HCT116 (cell line): ENCODE measurements at regions not wholly inside any gene's neighbourhood (a gene's known extent, or its start where the extent isn't known, plus 50 kb on each side); places are given as distances from the start of the nearest gene placed in this dataset.

Experiments
- ATAC-seq: fragments of 200-7000 bp; cut with Tn5 transposase; 2 replicates; pipeline ENCODE4 v1.9.1; 2020; ENCODE audit warnings: mild to moderate bottlenecking, moderate library complexity
- BruUV-seq: library from RNA; stranded (reverse); fragments of 400-500 nt; replicated peaks from 2 replicates; lab custom pipeline; 2021; lab: Mats Ljungman, UMichigan
- CTCF ChIA-PET: fragments of 300-600 bp; sonication (Branson Sonifier 250); formaldehyde crosslinking; loops from one replicate; lab custom pipeline; 2021; ENCODE audit warnings: antibody characterized with exemption; lab: Charles Lee
- POLR2A ChIA-PET: fragments of 300-600, 350-600 bp; sonication (Branson Sonifier 250); formaldehyde crosslinking; loops from one replicate; lab custom pipeline; 2021; ENCODE audit warnings: antibody characterized with exemption; lab: Charles Lee
- RAD21 ChIA-PET, 2 experiments: fragments of 300-600 bp; sonication (Branson Sonifier 250); formaldehyde crosslinking; loops; one replicate each; lab custom pipeline; 2023; ENCODE audit warnings: low total read pairs in 2 of 2; ENCODE audit not compliant: uncharacterized antibody in 2 of 2, unreplicated experiment in 2 of 2, low non-redundant PET in 1 of 2; lab: Charles Lee
- DNase-seq: peaks from one replicate; pipeline ENCODE4 v3.0.0-alpha.2; 2010; ENCODE audit warnings: low read depth, low spot score
- H2AFZ ChIP-seq: fragments of 200-600 bp; shearing (Covaris generic), sonication (generic); 2 replicates; pipeline ENCODE4 v1.6.1; 2017; ENCODE audit warnings: low read depth, mixed run types, mixed read lengths, antibody characterized with exemption, low read length; ENCODE audit not compliant: poor library complexity, severe bottlenecking
- H3K27ac ChIP-seq: 2 replicates; pipeline ENCODE4 v1.5.1; 2012; ENCODE audit warnings: low read depth, low read length
- H3K27me3 ChIP-seq: fragments of 200-600 bp; sonication (generic); 2 replicates; pipeline ENCODE4 v1.6.1; 2016; ENCODE audit warnings: mixed run types, low read length, mixed read lengths; ENCODE audit not compliant: insufficient read depth
- H3K36me3 ChIP-seq, 2 experiments: fragments of 200-500 bp in 1 of 2; fragments of 200-600 bp in 1 of 2; sonication (Bioruptor generic) in 1 of 2; sonication (generic) in 1 of 2; 2 replicates each; pipeline versions ENCODE4 v1.5.1 to v1.6.1; 2014 to 2016; ENCODE audit warnings: low read length in 2 of 2, inconsistent platforms in 1 of 2, mixed read lengths in 1 of 2, mixed run types in 1 of 2; ENCODE audit not compliant: insufficient read depth in 2 of 2, control insufficient read depth in 1 of 2
- H3K4me1 ChIP-seq, 2 experiments: fragments of 200-600 bp in 1 of 2; sonication (generic) in 1 of 2; 2 replicates each; pipeline versions ENCODE4 v1.5.1 to v1.6.1; 2012 to 2017; ENCODE audit warnings: low read length in 2 of 2, inconsistent platforms in 1 of 2, mild to moderate bottlenecking in 1 of 2, mixed read lengths in 1 of 2, mixed run types in 1 of 2, moderate library complexity in 1 of 2; ENCODE audit not compliant: insufficient read depth in 2 of 2, control insufficient read depth in 1 of 2
- H3K4me2 ChIP-seq: fragments of 200-600 bp; sonication (generic); 2 replicates; pipeline ENCODE4 v1.6.1; 2017; ENCODE audit warnings: mixed run types, low read length, mixed read lengths
- H3K4me3 ChIP-seq, 2 experiments: fragments of 200-600 bp in 1 of 2; sonication (generic) in 1 of 2; replicated peaks in 1 of 2; 2 replicates each; pipeline ENCODE4 v1.5.1; 2011 to 2016; ENCODE audit warnings: low read length in 2 of 2, control low read depth in 1 of 2, low read depth in 1 of 2, mild to moderate bottlenecking in 1 of 2, mixed read lengths in 1 of 2, mixed run types in 1 of 2
- H3K79me2 ChIP-seq: fragments of 200-600 bp; sonication (generic); 2 replicates; pipeline ENCODE4 v1.6.1; 2017; ENCODE audit warnings: mild to moderate bottlenecking, mixed run types, low read length, moderate library complexity, mixed read lengths; ENCODE audit not compliant: insufficient read depth
- H3K9ac ChIP-seq: fragments of 200-600 bp; sonication (generic); 2 replicates; pipeline ENCODE4 v1.6.1; 2016; ENCODE audit warnings: low read length, mixed read lengths
- H3K9me2 ChIP-seq: fragments of 200-600 bp; sonication (generic), shearing (Covaris generic); 2 replicates; pipeline ENCODE4 v1.6.1; 2017; ENCODE audit warnings: mixed run types, mild to moderate bottlenecking, moderate library complexity; ENCODE audit not compliant: insufficient read depth
- H3K9me3 ChIP-seq, 2 experiments: fragments of 200-500 bp in 1 of 2; fragments of 200-600 bp in 1 of 2; sonication (Bioruptor generic) in 1 of 2; sonication (generic) in 1 of 2; 2 replicates each; pipeline ENCODE4 v1.6.1; 2014 to 2017; ENCODE audit warnings: low read length in 2 of 2, mixed read lengths in 2 of 2, inconsistent platforms in 1 of 2, low read depth in 1 of 2, mild to moderate bottlenecking in 1 of 2, mixed run types in 1 of 2, moderate library complexity in 1 of 2; ENCODE audit not compliant: control insufficient read depth in 1 of 2, insufficient read depth in 1 of 2
- H4K20me1 ChIP-seq: fragments of 200-600 bp; sonication (generic), shearing (Covaris generic); 2 replicates; pipeline ENCODE4 v1.6.1; 2017; ENCODE audit warnings: mixed run types, mild to moderate bottlenecking, moderate library complexity; ENCODE audit not compliant: insufficient read depth
- CEBPB ChIP-seq: IDR thresholded peaks from 2 replicates; pipeline ENCODE4 v1.6.1; 2012; ENCODE audit warnings: low read depth
- CTCF ChIP-seq, 3 experiments: fragments of 200-600 bp in 1 of 3; sonication (generic) in 1 of 3; IDR thresholded peaks in 2 of 3; conservative IDR thresholded peaks in 1 of 3; 2 replicates each; pipeline ENCODE4 v1.5.1; 2012 to 2017; ENCODE audit warnings: low read depth in 2 of 3, low read length in 2 of 3, antibody characterized with exemption in 1 of 3, borderline replicate concordance in 1 of 3, control low read depth in 1 of 3, mild to moderate bottlenecking in 1 of 3, mixed read lengths in 1 of 3, mixed run types in 1 of 3, moderate library complexity in 1 of 3; ENCODE audit not compliant: insufficient read depth in 1 of 3
- EZH2 ChIP-seq: fragments of 200-600 bp; sonication (generic); IDR thresholded peaks from 2 replicates; pipeline ENCODE4 v1.6.1; 2017; ENCODE audit warnings: antibody characterized with exemption, mixed run types
- EZH2phosphoT487 ChIP-seq: fragments of 200-600 bp; IDR thresholded peaks from 2 replicates; pipeline ENCODE4 v1.6.1; 2018; ENCODE audit warnings: antibody characterized with exemption, borderline replicate concordance
- FOSL1 ChIP-seq: IDR thresholded peaks from 2 replicates; pipeline ENCODE4 v1.6.1; 2012; ENCODE audit warnings: low read depth
- JUND ChIP-seq: IDR thresholded peaks from 2 replicates; pipeline ENCODE4 v1.6.1; 2012
- MAX ChIP-seq: IDR thresholded peaks from 2 replicates; pipeline ENCODE4 v1.6.1; 2012
- POLR2AphosphoS5 ChIP-seq: IDR thresholded peaks from 2 replicates; pipeline ENCODE4 v1.6.1; 2011; ENCODE audit warnings: mild to moderate bottlenecking, low read depth, low read length, moderate library complexity
- SIN3A ChIP-seq: IDR thresholded peaks from 2 replicates; pipeline ENCODE4 v1.6.1; 2012; ENCODE audit warnings: low read depth
- SP1 ChIP-seq: IDR thresholded peaks from 2 replicates; pipeline ENCODE4 v1.6.1; 2012; ENCODE audit warnings: low read depth
- SRF ChIP-seq: IDR thresholded peaks from 2 replicates; pipeline ENCODE4 v1.6.1; 2012; ENCODE audit warnings: low read depth
- TCF7L2 ChIP-seq: IDR thresholded peaks from 2 replicates; pipeline ENCODE4 v1.7.0; 2011; ENCODE audit warnings: borderline replicate concordance, inconsistent platforms; ENCODE audit not compliant: insufficient read depth, insufficient read length; ENCODE audit errors: extremely low read depth
- YY1 ChIP-seq: IDR thresholded peaks from 2 replicates; pipeline ENCODE4 v1.6.1; 2011; ENCODE audit warnings: low read length, low read depth, moderate library complexity, mild to moderate bottlenecking; ENCODE audit not compliant: insufficient replicate concordance; ENCODE audit errors: extremely low read depth
- ZFX ChIP-seq: fragments of 450-650 bp; IDR thresholded peaks from 2 replicates; pipeline ENCODE4 v1.6.1; 2017
- ZNF274 ChIP-seq: fragments of 200-500 bp; sonication (Bioruptor generic); IDR thresholded peaks from 2 replicates; pipeline ENCODE4 v1.6.1; 2014; ENCODE audit warnings: mild to moderate bottlenecking, low read depth, low read length, inconsistent platforms
- intact Hi-C: fragments of 100-400 bp; cut with micrococcal nuclease; formaldehyde crosslinking; loops from 2 replicates; pipeline ENCODE4 v1.10.0; 2022
- TF ChIP-seq, protein P1 (sequence below): IDR thresholded peaks from 2 replicates; pipeline ENCODE4 v1.6.1; 2011; ENCODE audit warnings: mild to moderate bottlenecking, low read length, moderate library complexity; ENCODE audit not compliant: insufficient replicate concordance; ENCODE audit errors: extremely low read depth

DNA sequence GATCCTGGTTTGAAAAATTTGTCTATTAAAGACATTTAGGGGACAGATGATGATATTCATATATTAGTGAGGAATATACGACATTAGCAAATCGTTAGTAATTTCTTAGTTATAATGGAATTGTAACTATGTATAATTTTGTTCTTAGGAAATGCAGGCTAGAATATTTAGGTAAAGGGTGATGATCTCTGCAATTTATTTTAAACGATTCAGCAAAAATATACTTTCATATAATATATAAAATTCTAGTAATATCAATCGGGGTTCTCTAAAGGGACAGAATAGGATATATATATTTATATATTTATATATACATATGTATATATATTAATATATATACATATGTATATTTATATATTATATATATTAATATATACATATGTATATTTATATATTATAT lies 142.5 kb upstream of the DNAJC10 start:
- no peak overlapping the region for H3K27ac ChIP-seq
- H2AFZ ChIP-seq: peak overlapping the region; percentile 3
- DNase-seq (no peak), ATAC-seq (no peak)
- H3K36me3 ChIP-seq: no peaks in the 10 kb centered on the region
- BruUV-seq: no TSS peak
- no peak overlapping the region for H3K9ac ChIP-seq
- no peaks in the 10 kb centered on the region for H3K4me1 ChIP-seq
- no peaks in the 10 kb centered on the region for H3K27me3 ChIP-seq
- H3K4me2 ChIP-seq: no peak overlapping the region
- RAD21 ChIA-PET: no interaction called here
- intact Hi-C loops: no loop called here
- H3K79me2 ChIP-seq: no peaks in the 10 kb centered on the region
- TF ChIP-seq SIN3A (no peak), EZH2 (no peak), TCF7L2 (no peak), SRF (no peak)
- TF ChIP-seq, all 23 proteins: peak for 0
- Histone ChIP-seq H3K9me2 (no peaks in the 10 kb centered on the region), H3K4me3 (no peak overlapping the region), H3K9me3 (no peaks in the 10 kb centered on the region), H4K20me1 (no peaks in the 10 kb centered on the region)
- ChIA-PET POLR2A (no interaction called here), CTCF (no interaction called here)

- Histone ChIP-seq H2AFZ (no peak overlapping the region), H3K79me2 (no peaks in the 10 kb centered on the region), H3K9me3 (no peaks in the 10 kb centered on the region), H3K27me3 (no peaks in the 10 kb centered on the region), H3K4me2 (no peak overlapping the region), H3K4me1 (no peaks in the 10 kb centered on the region), H3K9me2 (no peaks in the 10 kb centered on the region), H3K9ac (no peak overlapping the region), H3K27ac (no peak overlapping the region), H4K20me1 (no peaks in the 10 kb centered on the region), H3K4me3 (no peak overlapping the region), H3K36me3 (no peaks in the 10 kb centered on the region)
- DNase-seq (no peak), ATAC-seq (no peak)
- ChIA-PET CTCF (no interaction called here), POLR2A (interaction anchor here (0.9 kb wide), 1 partner anchor 8 kb away, joined by 4 read pairs; no protein-coding TSS in a partner anchor), RAD21 (no interaction called here)
- BruUV-seq: no TSS peak
- intact Hi-C loops: no loop called here
- TF ChIP-seq CEBPB (no peak), FOSL1 (no peak), POLR2AphosphoS5 (no peak), ZFX (no peak), ZNF274 (no peak), TCF7L2 (no peak), SP1 (no peak), CTCF (IDR thresholded peaks at IDR 0.05 in 2 of 3, conservative IDR thresholded peaks at IDR 0.05 in 1 of 3; ENCODE audit: borderline replicate concordance in 1 of 3, insufficient read depth in 1 of 3, low read depth in 2 of 3, low read length in 2 of 3) (no peak), EZH2phosphoT487 (no peak), MAX (no peak), JUND (no peak), YY1 (no peak)
- TF ChIP-seq, protein P1, sequence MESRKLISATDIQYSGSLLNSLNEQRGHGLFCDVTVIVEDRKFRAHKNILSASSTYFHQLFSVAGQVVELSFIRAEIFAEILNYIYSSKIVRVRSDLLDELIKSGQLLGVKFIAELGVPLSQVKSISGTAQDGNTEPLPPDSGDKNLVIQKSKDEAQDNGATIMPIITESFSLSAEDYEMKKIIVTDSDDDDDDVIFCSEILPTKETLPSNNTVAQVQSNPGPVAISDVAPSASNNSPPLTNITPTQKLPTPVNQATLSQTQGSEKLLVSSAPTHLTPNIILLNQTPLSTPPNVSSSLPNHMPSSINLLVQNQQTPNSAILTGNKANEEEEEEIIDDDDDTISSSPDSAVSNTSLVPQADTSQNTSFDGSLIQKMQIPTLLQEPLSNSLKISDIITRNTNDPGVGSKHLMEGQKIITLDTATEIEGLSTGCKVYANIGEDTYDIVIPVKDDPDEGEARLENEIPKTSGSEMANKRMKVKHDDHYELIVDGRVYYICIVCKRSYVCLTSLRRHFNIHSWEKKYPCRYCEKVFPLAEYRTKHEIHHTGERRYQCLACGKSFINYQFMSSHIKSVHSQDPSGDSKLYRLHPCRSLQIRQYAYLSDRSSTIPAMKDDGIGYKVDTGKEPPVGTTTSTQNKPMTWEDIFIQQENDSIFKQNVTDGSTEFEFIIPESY: no peak
These were observed 138.2 kb upstream of the DNAJC10 start for GRCh38 chr2:182577816-182578215.
